Hematopoietic multipotent progenitor cell treated with erythropoietin and hydrocortisone succinate and interleukin-3 and kit ligand, for 15 days (in vitro differentiated cells): ENCODE measurements at regions not wholly inside any gene's neighbourhood (a gene's known extent, or its start where the extent isn't known, plus 50 kb on each side); places are given as distances from the start of the nearest gene placed in this dataset.

Experiments used
- DNase-seq: peaks from one replicate; pipeline ENCODE4 v3.0.0-alpha.2; 2015; ENCODE audit warnings: low spot score

- no peak for DNase-seq
Measured at GRCh38 chr15:45743426-45744235, 108.8 kb downstream of the SQOR start.

GRCh38 chr15:45744236-45744589, 109.4 kb downstream of the SQOR start:
- DNase-seq: no peak

GRCh38 chr15:45747426-45747825, 112.6 kb downstream of the SQOR start:
- no peak for DNase-seq

- DNase-seq: no peak
Measured at GRCh38 chr15:45751629-45752028, 116.8 kb downstream of the SQOR start.

GRCh38 chr15:45759936-45760335, 125.1 kb downstream of the SQOR start:
- no peak for DNase-seq

GRCh38 chr15:45762726-45763125, 127.9 kb downstream of the SQOR start:
- no peak for DNase-seq

- no peak for DNase-seq
Measured at GRCh38 chr15:45763170-45763869, 128.5 kb downstream of the SQOR start.

GRCh38 chr15:45773149-45773548, 138.3 kb downstream of the SQOR start:
- no peak for DNase-seq

GRCh38 chr15:45776772-45777171, 141.9 kb downstream of the SQOR start:
- DNase-seq: no peak

GRCh38 chr15:45777781-45778180, 143.0 kb downstream of the SQOR start:
- DNase-seq: no peak

GRCh38 chr15:45780352-45780751, 145.5 kb downstream of the SQOR start:
- no peak for DNase-seq

GRCh38 chr15:45784656-45785055, 149.8 kb downstream of the SQOR start:
- no peak for DNase-seq

- no peak for DNase-seq
Measured at GRCh38 chr15:45785897-45786296, 151.1 kb downstream of the SQOR start.

GRCh38 chr15:45790325-45790943, 155.6 kb downstream of the SQOR start:
- DNase-seq: no peak

- DNase-seq: no peak
Measured at GRCh38 chr15:45794304-45794703, 159.5 kb downstream of the SQOR start.

- no peak for DNase-seq
Measured at GRCh38 chr15:45794712-45795439, 160.0 kb downstream of the SQOR start.

- no peak for DNase-seq
Measured at GRCh38 chr15:45795440-45796069, 160.7 kb downstream of the SQOR start.

- DNase-seq: no peak
Measured at GRCh38 chr15:45796433-45796832, 161.6 kb downstream of the SQOR start.

GRCh38 chr15:45799508-45799907, 164.7 kb downstream of the SQOR start:
- no peak for DNase-seq

- DNase-seq: no peak
Measured at GRCh38 chr15:45801543-45801942, 166.7 kb downstream of the SQOR start.

- DNase-seq: no peak
Measured at GRCh38 chr15:45802140-45802539, 167.3 kb downstream of the SQOR start.

GRCh38 chr15:45804028-45804427, 169.2 kb downstream of the SQOR start:
- no peak for DNase-seq
